GM12892 (cell line): ENCODE measurements at regions not wholly inside any gene's neighbourhood (a gene's known extent, or its start where the extent isn't known, plus 50 kb on each side); places are given as distances from the start of the nearest gene placed in this dataset.

Source experiments
- POLR2AphosphoS5 ChIP-seq: IDR thresholded peaks from 2 replicates; pipeline ENCODE4 v1.6.1; 2011; ENCODE audit warnings: low read depth, low read length, control low read depth
- TAF1 ChIP-seq: IDR thresholded peaks from 2 replicates; pipeline ENCODE4 v1.6.1; 2011; ENCODE audit warnings: low read depth, mild to moderate bottlenecking, control low read depth, low read length, borderline replicate concordance

- TF ChIP-seq TAF1 (no peak), POLR2AphosphoS5 (no peak)
These were observed 65.7 kb upstream of the LRPPRC start for GRCh38 chr2:44061469-44061868.
